ENCODE measurements at regions not wholly inside any gene's neighbourhood (a gene's known extent, or its start where the extent isn't known, plus 50 kb on each side); places are given as distances from the start of the nearest gene placed in this dataset.
"Not testable (repeated sequence)": the region's sequence is repeated elsewhere in the genome, so short reads cannot be mapped to it uniquely, and the experiment has no call there.

GRCh38 chr15:62653122-62653521 is 389.4 kb upstream of the TPM1 start:
- no peak for DNase-seq

GRCh38 chr15:62656071-62656470 is 386.5 kb upstream of the TPM1 start:
- no peak for DNase-seq

GRCh38 chr15:62657501-62657900 is 385.0 kb upstream of the TPM1 start:
- DNase-seq: not testable (repeated sequence)

GRCh38 chr15:62658498-62658897 is 384.0 kb upstream of the TPM1 start:
- DNase-seq: no peak

- no peak for DNase-seq
These were observed 379.0 kb upstream of the TPM1 start for GRCh38 chr15:62663547-62663946.

- DNase-seq: no peak
These were observed 377.1 kb upstream of the TPM1 start for GRCh38 chr15:62665449-62665848.

- no peak for DNase-seq
These were observed 376.5 kb upstream of the TPM1 start for GRCh38 chr15:62666046-62666445.

- no peak for DNase-seq
These were observed 370.3 kb upstream of the TPM1 start for GRCh38 chr15:62672268-62672667.

- DNase-seq: no peak
These were observed 365.7 kb upstream of the TPM1 start for GRCh38 chr15:62676891-62677290.

GRCh38 chr15:62681939-62682896 is 360.3 kb upstream of the TPM1 start:
- no peak for DNase-seq

GRCh38 chr15:62683192-62683591 is 359.4 kb upstream of the TPM1 start:
- not testable (repeated sequence) for DNase-seq

GRCh38 chr15:62684123-62684808 is 358.3 kb upstream of the TPM1 start:
- no peak for DNase-seq

- DNase-seq: no peak
These were observed 351.5 kb upstream of the TPM1 start for GRCh38 chr15:62691008-62691407.

- DNase-seq: no peak
These were observed 344.9 kb upstream of the TPM1 start for GRCh38 chr15:62697636-62698035.

- DNase-seq: no peak
These were observed 343.9 kb upstream of the TPM1 start for GRCh38 chr15:62698646-62699045.

GRCh38 chr15:62706317-62706716 is 336.2 kb upstream of the TPM1 start:
- no peak for DNase-seq

GRCh38 chr15:62708470-62708869 is 334.1 kb upstream of the TPM1 start:
- no peak for DNase-seq

GRCh38 chr15:62709261-62709660 is 333.3 kb upstream of the TPM1 start:
- no peak for DNase-seq

- no peak for DNase-seq
These were observed 330.7 kb upstream of the TPM1 start for GRCh38 chr15:62711691-62712454.

GRCh38 chr15:62712455-62712839 is 330.1 kb upstream of the TPM1 start:
- DNase-seq: no peak

- no peak for DNase-seq
These were observed 326.6 kb upstream of the TPM1 start for GRCh38 chr15:62715946-62716345.

GRCh38 chr15:62717496-62717895 is 325.1 kb upstream of the TPM1 start:
- DNase-seq: no peak

- no peak for DNase-seq
These were observed 323.2 kb upstream of the TPM1 start for GRCh38 chr15:62719316-62719715.

Data from activated CD8-positive, alpha-beta memory T cell treated with anti-CD3 and anti-CD28 coated beads for 24 hours (primary cell).